K562 (cell line): ENCODE measurements at regions not wholly inside any gene's neighbourhood (a gene's known extent, or its start where the extent isn't known, plus 50 kb on each side); places are given as distances from the start of the nearest gene placed in this dataset.

Source experiments
- ATAC-seq: fragments of 200-7000 bp; cut with Tn5 transposase; 3 replicates; pipeline ENCODE4 v1.9.1; 2020; ENCODE audit warnings: moderate library complexity
- BruUV-seq: library from RNA; stranded (reverse); fragments of 400-500 nt; replicated peaks from 2 replicates; lab custom pipeline; 2021; lab: Mats Ljungman, UMichigan
- CTCF ChIA-PET: fragments of 300-600 bp; formaldehyde crosslinking; extraction: SDS; loops from one replicate; lab custom pipeline; 2021; ENCODE audit warnings: low intra/inter-chr PET ratio; lab: Yijun Ruan, JAX
- POLR2A ChIA-PET: fragments of 300-600, 350-650 bp; sonication (Branson Sonifier 250); formaldehyde crosslinking; extraction: SDS; loops from one replicate; lab custom pipeline; 2021; ENCODE audit warnings: antibody characterized with exemption, inconsistent platforms; lab: Yijun Ruan, JAX
- DNase-seq, 4 experiments: peaks; one replicate each; pipeline versions ENCODE4 v3.0.0 to v3.0.0-alpha.2; 2011 to 2018; ENCODE audit warnings: low spot score in 3 of 4, mixed read lengths in 3 of 4; ENCODE audit errors: extremely low read depth in 1 of 4
- FAIRE-seq: peaks from 2 replicates; lab custom pipeline; 2011; peaks lifted over from hg19 to GRCh38; lab: Jason Lieb, UNC
- H2AFZ ChIP-seq: 2 replicates; pipeline ENCODE4 v1.6.0; 2011; ENCODE audit warnings: low read depth, low read length, control low read depth, inconsistent platforms
- H3K27ac ChIP-seq: fragments of 200-600 bp; 3 replicates; pipeline ENCODE4 v1.8.0; 2011; ENCODE audit warnings: low read depth, mild to moderate bottlenecking, control low read depth, inconsistent platforms, low read length, moderate library complexity, mixed read lengths; ENCODE audit errors: extremely low read depth
- H3K27me3 ChIP-seq, 2 experiments: fragments of 300-600 bp in 1 of 2; 2 replicates in 1 of 2; 3 replicates in 1 of 2; pipeline versions ENCODE4 v1.6.0 to v1.8.0; 2011; ENCODE audit warnings: inconsistent platforms in 2 of 2, low read length in 2 of 2, mild to moderate bottlenecking in 1 of 2, mixed read lengths in 1 of 2, moderate library complexity in 1 of 2; ENCODE audit not compliant: control insufficient read depth in 2 of 2, insufficient read depth in 2 of 2
- H3K36me3 ChIP-seq: fragments of 300-600 bp; 3 replicates; pipeline ENCODE4 v1.8.0; 2011; ENCODE audit warnings: mild to moderate bottlenecking, low read length, inconsistent platforms; ENCODE audit not compliant: control insufficient read depth, insufficient read depth
- H3K4me1 ChIP-seq, 2 experiments: fragments of 200-600 bp in 1 of 2; replicated peaks in 1 of 2; 2 replicates in 1 of 2; 3 replicates in 1 of 2; pipeline versions ENCODE4 v1.5.1 to v1.8.0; 2011; ENCODE audit warnings: inconsistent platforms in 2 of 2, low read length in 2 of 2, mild to moderate bottlenecking in 1 of 2, mixed read lengths in 1 of 2, moderate library complexity in 1 of 2; ENCODE audit not compliant: control insufficient read depth in 2 of 2, insufficient read depth in 2 of 2
- H3K4me2 ChIP-seq: 2 replicates; pipeline ENCODE4 v1.6.1; 2011; ENCODE audit warnings: low read length, control low read depth, inconsistent platforms, mixed read lengths; ENCODE audit not compliant: insufficient read depth
- H3K4me3 ChIP-seq: fragments of 200-600 bp; sonication (generic), shearing (Covaris generic); 2 replicates; pipeline ENCODE4 v1.5.1; 2016; ENCODE audit warnings: control low read depth, inconsistent platforms
- H3K79me2 ChIP-seq: fragments of 200-600 bp; 3 replicates; pipeline ENCODE4 v1.8.0; 2011; ENCODE audit warnings: low read length, inconsistent platforms; ENCODE audit not compliant: control insufficient read depth, insufficient read depth
- H3K9ac ChIP-seq, 2 experiments: 2 replicates each; pipeline versions ENCODE4 v1.6.0 to v1.6.1; 2011; ENCODE audit warnings: low read depth in 2 of 2, low read length in 2 of 2, control low read depth in 1 of 2, inconsistent platforms in 1 of 2, mild to moderate bottlenecking in 1 of 2, mixed read lengths in 1 of 2; ENCODE audit not compliant: insufficient read depth in 1 of 2
- H3K9me1 ChIP-seq: one replicate; pipeline ENCODE4 v1.6.0; 2011; ENCODE audit warnings: inconsistent platforms, mild to moderate bottlenecking, low read length, moderate library complexity; ENCODE audit not compliant: control insufficient read depth, insufficient read depth
- H3K9me3 ChIP-seq: replicated peaks from 2 replicates; pipeline ENCODE4 v1.5.1; 2011; ENCODE audit warnings: low read depth, low read length, inconsistent platforms; ENCODE audit not compliant: control insufficient read depth, insufficient read depth
- H4K20me1 ChIP-seq: replicated peaks from 2 replicates; pipeline ENCODE4 v1.6.1; 2011; ENCODE audit warnings: low read length, inconsistent platforms, mixed read lengths; ENCODE audit not compliant: control insufficient read depth, insufficient read depth
- AFF1 ChIP-seq, 2 experiments: fragments of 450-650 bp; IDR thresholded peaks; 2 replicates each; pipeline ENCODE4 v1.6.1; 2018; ENCODE audit warnings: mild to moderate bottlenecking in 2 of 2, low read depth in 1 of 2; ENCODE audit not compliant: partially characterized antibody in 2 of 2
- ETS2 ChIP-seq: IDR thresholded peaks from 2 replicates; pipeline ENCODE4 v1.6.1; 2016; ENCODE audit warnings: borderline replicate concordance, missing genetic modification characterization, mild to moderate bottlenecking, moderate library complexity, missing compliant biosample characterization; ENCODE audit not compliant: poor library complexity, severe bottlenecking
- FUS ChIP-seq: fragments of 200-400 bp; formaldehyde crosslinking; optimal IDR thresholded peaks from 2 replicates; pipeline ENCODE3; 2017; ENCODE audit warnings: low read depth, low read length
- KAT8 ChIP-seq: fragments of 450-650 bp; IDR thresholded peaks from 2 replicates; pipeline ENCODE4 v1.6.1; 2016; ENCODE audit warnings: low read depth, mild to moderate bottlenecking
- MBD2 ChIP-seq: sonication (generic); IDR thresholded peaks from 2 replicates; pipeline ENCODE4 v1.6.1; 2016; ENCODE audit warnings: low read depth, borderline replicate concordance
- MITF ChIP-seq: IDR thresholded peaks from 2 replicates; pipeline ENCODE4 v1.6.1; 2014; ENCODE audit warnings: antibody characterized with exemption
- RFX1 ChIP-seq: fragments of 450-650 bp; IDR thresholded peaks from 2 replicates; pipeline ENCODE4 v1.6.1; 2016; ENCODE audit warnings: mild to moderate bottlenecking, moderate library complexity
- SMAD2 ChIP-seq: fragments of 150-350 bp; IDR thresholded peaks from 2 replicates; pipeline ENCODE4 v1.6.1; 2014; ENCODE audit warnings: low read depth, mild to moderate bottlenecking, low read length
- U2AF1 ChIP-seq: fragments of 200-400 bp; formaldehyde crosslinking; optimal IDR thresholded peaks from 2 replicates; pipeline ENCODE3; 2017; ENCODE audit warnings: mild to moderate bottlenecking, low read depth, low read length, moderate library complexity
- ZBTB33 ChIP-seq: sonication (generic); formaldehyde crosslinking; IDR thresholded peaks from 2 replicates; pipeline ENCODE4 v1.8.1; 2023; ENCODE audit warnings: mild to moderate bottlenecking, missing genetic modification reagents
- ZKSCAN3 ChIP-seq: fragments of 250-450 bp; sonication (Bioruptor Pico); IDR thresholded peaks from 2 replicates; pipeline ENCODE4 v1.4.0; 2020
- ZNF408 ChIP-seq: fragments of 250-450 bp; sonication (Bioruptor Pico); IDR thresholded peaks from 2 replicates; pipeline ENCODE4 v1.4.0; 2020; ENCODE audit warnings: low read depth, mild to moderate bottlenecking, moderate library complexity
- WGBS: fragments of 100-300 bp; shearing (Covaris generic); methylation state at CpG from one replicate; pipeline ENCODE4 v1.1.6; 2016; ENCODE audit warnings: low coverage, mixed read lengths; ENCODE audit not compliant: insufficient coverage; ENCODE audit errors: missing lambda C conversion rate; 5-methylcytosine and 5-hydroxymethylcytosine counted together
- in situ Hi-C: fragments of 300-500 bp; cut with MboI; formaldehyde crosslinking; loops from 4 replicates; pipeline ENCODE4 v1.15.0; 2018; ENCODE audit warnings: inconsistent platforms, mixed read lengths
- intact Hi-C: fragments of 100-400 bp; cut with micrococcal nuclease; formaldehyde crosslinking; loops from 2 replicates; pipeline ENCODE4 v1.14.2; 2022

- H4K20me1 ChIP-seq, result no peaks in the 10 kb centered on the region
- in situ Hi-C loops, result no loop called here
- no peak overlapping the region for H2AFZ ChIP-seq
- no peak overlapping the region for H3K27ac ChIP-seq
- no peaks in the 10 kb centered on the region for H3K36me3 ChIP-seq
- no TSS peak for BruUV-seq
- TF ChIP-seq AFF1 (IDR thresholded peaks at IDR 0.05; ENCODE audit: low read depth in 1 of 2, partially characterized antibody in 2 of 2) (no peak), ZBTB33 (CRISPR knock-in tag) (no peak), SMAD2 (no peak), ETS2 (tag) (no peak), U2AF1 (no peak), RFX1 (no peak), ZNF408 (CRISPR knock-in tag) (no peak), FUS (no peak), MITF (no peak), KAT8 (no peak), MBD2 (no peak), ZKSCAN3 (no peak)
- no peak overlapping the region for H3K9ac ChIP-seq
- WGBS, result 8% methylated on average over 3 of the region's 3 CpGs
- H3K9me3 ChIP-seq, result no peaks in the 10 kb centered on the region
- H3K79me2 ChIP-seq, result no peaks in the 10 kb centered on the region
- peaks cover 0 to 5% of the 10 kb centered on the region in 2 experiments; a peak in 2 of 5 replicates for H3K4me1 ChIP-seq
- H3K9me1 ChIP-seq, result no peaks in the 10 kb centered on the region
- CTCF ChIA-PET, result no interaction called here
- H3K4me2 ChIP-seq, result no peak overlapping the region
- no peak overlapping the region for H3K4me3 ChIP-seq
- intact Hi-C loops, result loop anchor here (5.0 to 10.0 kb wide), 2 partner anchors 215 to 412 kb away; no protein-coding TSS in a partner anchor
- POLR2A ChIA-PET, result interaction anchor here (0.5 to 0.6 kb wide), 3 partner anchors 34 to 717 kb away, joined by 3 read pairs; no protein-coding TSS in a partner anchor
- H3K27me3 ChIP-seq, result peaks cover 7 to 29% of the 10 kb centered on the region in 2 experiments; a peak in 3 of 5 replicates
- no peak for DNase-seq
- no peak for FAIRE-seq
- ATAC-seq, result no peak
These were observed 153.0 kb upstream of the SMIM23 start for GRCh38 chr5:171632616-171633015.
